ENCODE measurements at regions not wholly inside any gene's neighbourhood (a gene's known extent, or its start where the extent isn't known, plus 50 kb on each side); places are given as distances from the start of the nearest gene placed in this dataset.

DNA sequence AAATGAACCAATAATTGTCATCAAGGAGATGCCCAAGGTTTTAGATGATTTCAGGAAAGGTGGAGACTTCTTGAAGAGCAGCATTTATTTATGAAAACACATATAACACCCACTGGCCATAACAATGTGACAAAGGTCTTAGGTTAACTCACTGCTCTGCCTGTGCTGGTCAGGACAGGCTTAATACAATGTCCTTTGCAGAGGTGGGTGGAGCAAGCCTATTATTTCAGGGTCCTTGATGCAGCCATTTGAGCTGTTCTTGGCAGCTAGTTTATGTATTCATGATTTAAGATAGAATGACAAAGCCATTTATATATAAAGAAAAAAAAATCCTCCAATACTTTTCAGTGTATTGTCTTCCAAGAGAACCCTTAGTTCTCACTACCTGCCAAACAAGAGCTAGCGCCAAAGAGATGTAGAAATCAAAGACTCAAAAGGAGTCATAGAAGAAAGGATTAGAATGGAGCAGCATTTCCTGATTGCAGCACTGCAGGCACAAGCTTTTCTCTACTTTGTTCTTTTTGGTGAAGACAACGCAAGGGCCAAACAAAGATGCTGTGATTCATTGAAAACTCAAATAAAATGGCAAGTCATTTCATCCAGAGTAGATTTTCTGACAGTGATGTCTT lies 124.3 kb upstream of the TSHZ2 start:
- Histone ChIP-seq H4K20me1 (replicated peaks in 1 of 2; ENCODE audit: control insufficient read depth in 1 of 2, insufficient read depth in 2 of 2, low read length in 2 of 2) (no peaks in the 10 kb centered on the region), H3K79me1 (ENCODE audit: low read depth, low read length) (no peaks in the 10 kb centered on the region), H2BK12ac (ENCODE audit: low read depth, low read length) (no peak overlapping the region), H2BK5ac (ENCODE audit: low read depth, low read length) (no peak overlapping the region), H2BK20ac (ENCODE audit: low read length) (no peak overlapping the region), H3K56ac (replicated peaks; ENCODE audit: insufficient read length, low read depth, low read length) (no peak overlapping the region), H4K8ac (ENCODE audit: extremely low read depth, insufficient read depth, low read length) (no peak overlapping the region), H3K14ac (ENCODE audit: insufficient read length) (no peak overlapping the region), H3K4ac (replicated peaks; ENCODE audit: insufficient read length, low read depth, low read length) (no peak overlapping the region), H3K27ac (ENCODE audit: low read depth, low read length) (no peak overlapping the region), H3K27me3 (replicated peaks in 1 of 4; ENCODE audit: control insufficient read depth in 3 of 4, extremely low read depth in 1 of 4, insufficient read depth in 3 of 4, low read length in 3 of 4) (peaks cover 0 to 1% (median 0%) of the 10 kb centered on the region in 4 experiments; a peak in 1 of 7 replicates), H2BK15ac (ENCODE audit: low read length) (no peak overlapping the region), H3K23ac (ENCODE audit: insufficient read length) (no peak overlapping the region), H3K18ac (ENCODE audit: extremely low read depth, low read length) (no peak overlapping the region), H3K4me2 (ENCODE audit: insufficient read depth in 1 of 2, low read depth in 2 of 2, low read length in 2 of 2) (no peak overlapping the region), H2AK5ac (ENCODE audit: low read depth, low read length) (no peak overlapping the region), H3K4me1 (replicated peaks in 1 of 4; ENCODE audit: control insufficient read depth in 3 of 4, insufficient read depth in 4 of 4, low read length in 3 of 4) (peaks cover 0 to 2% (median 0%) of the 10 kb centered on the region in 4 experiments; a peak in 1 of 7 replicates), H4K5ac (ENCODE audit: insufficient read length, low read depth, low read length) (no peak overlapping the region), H3K79me2 (ENCODE audit: control insufficient read depth in 1 of 2, insufficient read depth in 2 of 2, low read length in 2 of 2) (no peaks in the 10 kb centered on the region), H3K23me2 (ENCODE audit: low read depth, low read length) (no peaks in the 10 kb centered on the region), H4K91ac (replicated peaks; ENCODE audit: insufficient read length, low read length) (no peak overlapping the region), H3K4me3 (ENCODE audit: extremely low read depth in 1 of 4, insufficient read depth in 2 of 4, low read depth in 3 of 4, low read length in 4 of 4) (no peak overlapping the region), H3K9me3 (ENCODE audit: insufficient read depth in 2 of 2, low read depth in 1 of 2, low read length in 1 of 2) (no peaks in the 10 kb centered on the region), H2AFZ (ENCODE audit: low read length) (0 out of 2 replicates have a peak overlapping the region, but pooled peaks have one; percentile 18), H3K9ac (replicated peaks in 1 of 4; ENCODE audit: extremely low read depth in 1 of 4, low read depth in 3 of 4, low read length in 3 of 4) (no peak overlapping the region), H3K36me3 (ENCODE audit: control insufficient read depth in 2 of 4, insufficient read depth in 4 of 4, low read length in 3 of 4) (no peaks in the 10 kb centered on the region), H2BK120ac (replicated peaks; ENCODE audit: low read depth, low read length) (no peak overlapping the region)
- POLR2A ChIA-PET (ENCODE audit: partially characterized antibody), result interaction anchor here (0.6 to 0.7 kb wide), 2 partner anchors 11 to 182 kb away, joined by 3 to 4 read pairs; no protein-coding TSS in a partner anchor
- WGBS, 2 experiments (ENCODE audit: extremely low coverage in 1 of 2, insufficient coverage in 1 of 2, insufficient read length in 1 of 2, insufficient replicate concordance in 2 of 2, low coverage in 1 of 2, low lambda C conversion rate in 2 of 2, missing lambda C conversion rate in 1 of 2), result 91% methylated on average over 2 of the region's 2 CpGs; no CpG with 5 or more reads in 1 of the 2 experiments
- no peak for DNase-seq (ENCODE audit: low read depth in 1 of 2, low spot score in 2 of 2)
- FAIRE-seq, result no peak
- CTCF ChIA-PET (ENCODE audit: partially characterized antibody), result interaction anchor here (0.9 kb wide), 1 partner anchor 72 kb away, joined by 3 read pairs; no protein-coding TSS in a partner anchor
- TF ChIP-seq SAP30 (IDR thresholded peaks at IDR 0.05; ENCODE audit: insufficient read depth, insufficient replicate concordance, low read length) (no peak), SP4 (IDR thresholded peaks at IDR 0.05; ENCODE audit: low read length) (no peak), SP2 (IDR thresholded peaks at IDR 0.05; ENCODE audit: low read length) (no peak), POU5F1 (IDR thresholded peaks at IDR 0.05; ENCODE audit: low read depth, low read length) (no peak), RXRA (IDR thresholded peaks at IDR 0.05; ENCODE audit: insufficient read depth, low read depth, low read length) (no peak), CEBPB (IDR thresholded peaks at IDR 0.05; ENCODE audit: low read depth, low read length) (no peak), ASH2L (IDR thresholded peaks at IDR 0.05; ENCODE audit: low read length) (no peak), JUN (IDR thresholded peaks at IDR 0.05; ENCODE audit: low read depth, low read length) (no peak), BACH1 (IDR thresholded peaks at IDR 0.05; ENCODE audit: low read length) (no peak), RFX5 (IDR thresholded peaks at IDR 0.05; ENCODE audit: borderline replicate concordance, low read depth, low read length) (no peak), MAFK (IDR thresholded peaks at IDR 0.05; ENCODE audit: low read depth, low read length) (no peak), CREB1 (IDR thresholded peaks at IDR 0.05) (no peak), CHD1 (IDR thresholded peaks at IDR 0.05; ENCODE audit: low read depth, low read length) (no peak)
- TF ChIP-seq, protein P1, sequence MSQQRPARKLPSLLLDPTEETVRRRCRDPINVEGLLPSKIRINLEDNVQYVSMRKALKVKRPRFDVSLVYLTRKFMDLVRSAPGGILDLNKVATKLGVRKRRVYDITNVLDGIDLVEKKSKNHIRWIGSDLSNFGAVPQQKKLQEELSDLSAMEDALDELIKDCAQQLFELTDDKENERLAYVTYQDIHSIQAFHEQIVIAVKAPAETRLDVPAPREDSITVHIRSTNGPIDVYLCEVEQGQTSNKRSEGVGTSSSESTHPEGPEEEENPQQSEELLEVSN (IDR thresholded peaks at IDR 0.05), result no peak

All from H1 (cell line).